ENCODE measurements at regions not wholly inside any gene's neighbourhood (a gene's known extent, or its start where the extent isn't known, plus 50 kb on each side); places are given as distances from the start of the nearest gene placed in this dataset.

DNA sequence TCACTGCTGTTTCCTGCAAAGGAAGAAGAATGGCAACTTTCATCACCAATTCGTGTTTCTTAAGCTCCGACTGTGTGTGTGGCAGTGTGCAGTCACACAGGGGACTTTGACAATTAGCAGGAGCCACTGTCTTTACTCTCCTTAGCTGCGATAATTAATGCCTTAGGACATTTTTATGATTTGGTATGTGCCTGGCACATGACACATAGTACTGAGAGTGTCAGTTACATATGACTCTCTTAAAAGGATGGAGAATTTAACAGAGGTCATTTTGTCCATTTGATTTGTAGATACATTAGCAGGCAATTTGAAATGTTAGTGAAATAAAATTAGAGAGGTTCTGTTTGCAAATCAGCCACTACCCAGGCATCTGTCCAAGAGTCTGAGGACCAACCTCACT lies 128.9 kb upstream of the VEPH1 start:
- Histone ChIP-seq H3K4me3 (ENCODE audit: low read depth in 1 of 2, low read length in 2 of 2) (no peak overlapping the region), H3K27ac (ENCODE audit: low read length) (no peak overlapping the region), H2AFZ (ENCODE audit: low read depth, low read length) (no peak overlapping the region), H3K4me1 (ENCODE audit: insufficient read depth, low read length) (no peaks in the 10 kb centered on the region), H3K4me2 (ENCODE audit: insufficient read depth, low read length) (no peak overlapping the region), H3K9ac (ENCODE audit: low read depth, low read length) (no peak overlapping the region), H3K9me3 (ENCODE audit: insufficient read depth, low read length, severe bottlenecking) (no peaks in the 10 kb centered on the region), H3K27me3 (ENCODE audit: insufficient read depth, low read length, poor library complexity) (no peaks in the 10 kb centered on the region), H4K20me1 (ENCODE audit: insufficient read depth, low read length) (no peaks in the 10 kb centered on the region), H3K79me2 (ENCODE audit: insufficient read depth, low read length) (no peaks in the 10 kb centered on the region), H3K36me3 (ENCODE audit: insufficient read depth, low read length) (no peaks in the 10 kb centered on the region)
- DNase-seq, result no peak
- ATAC-seq (ENCODE audit: insufficient read depth, low read depth), result no peak
- no peak for TF ChIP-seq EZH2 (IDR thresholded peaks at IDR 0.05; ENCODE audit: borderline replicate concordance, low read depth, low read length, severe bottlenecking)
- TF ChIP-seq, protein P1, sequence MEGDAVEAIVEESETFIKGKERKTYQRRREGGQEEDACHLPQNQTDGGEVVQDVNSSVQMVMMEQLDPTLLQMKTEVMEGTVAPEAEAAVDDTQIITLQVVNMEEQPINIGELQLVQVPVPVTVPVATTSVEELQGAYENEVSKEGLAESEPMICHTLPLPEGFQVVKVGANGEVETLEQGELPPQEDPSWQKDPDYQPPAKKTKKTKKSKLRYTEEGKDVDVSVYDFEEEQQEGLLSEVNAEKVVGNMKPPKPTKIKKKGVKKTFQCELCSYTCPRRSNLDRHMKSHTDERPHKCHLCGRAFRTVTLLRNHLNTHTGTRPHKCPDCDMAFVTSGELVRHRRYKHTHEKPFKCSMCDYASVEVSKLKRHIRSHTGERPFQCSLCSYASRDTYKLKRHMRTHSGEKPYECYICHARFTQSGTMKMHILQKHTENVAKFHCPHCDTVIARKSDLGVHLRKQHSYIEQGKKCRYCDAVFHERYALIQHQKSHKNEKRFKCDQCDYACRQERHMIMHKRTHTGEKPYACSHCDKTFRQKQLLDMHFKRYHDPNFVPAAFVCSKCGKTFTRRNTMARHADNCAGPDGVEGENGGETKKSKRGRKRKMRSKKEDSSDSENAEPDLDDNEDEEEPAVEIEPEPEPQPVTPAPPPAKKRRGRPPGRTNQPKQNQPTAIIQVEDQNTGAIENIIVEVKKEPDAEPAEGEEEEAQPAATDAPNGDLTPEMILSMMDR (IDR thresholded peaks at IDR 0.05; ENCODE audit: borderline replicate concordance, extremely low read depth, low read length, poor library complexity, severe bottlenecking), result no peak

- H3K79me2 ChIP-seq (ENCODE audit: insufficient read depth, low read length), result no peaks in the 10 kb centered on the region
- H3K27ac ChIP-seq (ENCODE audit: low read length), result no peak overlapping the region
- H4K20me1 ChIP-seq (ENCODE audit: insufficient read depth, low read length), result no peaks in the 10 kb centered on the region
- H3K27me3 ChIP-seq (ENCODE audit: insufficient read depth, low read length, poor library complexity), result no peaks in the 10 kb centered on the region
- ATAC-seq (ENCODE audit: insufficient read depth, low read depth) (no peak), DNase-seq (no peak)
- H3K4me2 ChIP-seq (ENCODE audit: insufficient read depth, low read length), result no peak overlapping the region
- H3K4me1 ChIP-seq (ENCODE audit: insufficient read depth, low read length), result no peaks in the 10 kb centered on the region
- no peak overlapping the region for H3K9ac ChIP-seq (ENCODE audit: low read depth, low read length)
- TF ChIP-seq EZH2 (IDR thresholded peaks at IDR 0.05; ENCODE audit: borderline replicate concordance, low read depth, low read length, severe bottlenecking), result no peak
- TF ChIP-seq, protein P1 (IDR thresholded peaks at IDR 0.05; ENCODE audit: borderline replicate concordance, extremely low read depth, low read length, poor library complexity, severe bottlenecking), result no peak
- no peak overlapping the region for H2AFZ ChIP-seq (ENCODE audit: low read depth, low read length)
- H3K4me3 ChIP-seq (ENCODE audit: low read depth in 1 of 2, low read length in 2 of 2), result no peak overlapping the region
- H3K36me3 ChIP-seq (ENCODE audit: insufficient read depth, low read length), result no peaks in the 10 kb centered on the region
- no peaks in the 10 kb centered on the region for H3K9me3 ChIP-seq (ENCODE audit: insufficient read depth, low read length, severe bottlenecking)
Measured at GRCh38 chr3:157631478-157631877, 128.3 kb upstream of the VEPH1 start.

DNA sequence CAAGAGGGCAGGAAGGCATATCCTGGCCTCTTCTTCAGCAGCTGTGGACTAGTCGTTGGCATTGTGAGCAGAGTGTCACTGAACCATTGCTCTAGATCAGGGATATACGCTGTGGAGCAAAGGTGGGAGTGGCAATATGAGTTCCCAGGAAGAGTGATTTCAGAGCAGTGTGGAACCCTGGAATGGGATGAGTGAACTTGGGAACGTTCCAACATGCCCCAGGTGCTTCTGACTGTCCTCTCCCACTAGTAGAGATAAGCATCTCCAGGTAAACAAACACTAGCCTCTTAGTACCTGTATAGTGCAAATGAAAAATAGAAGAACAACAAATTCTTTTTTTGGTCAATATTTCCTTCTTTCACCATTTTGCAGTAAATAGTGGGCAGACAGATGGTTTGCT lies 123.6 kb upstream of the VEPH1 start:
- Histone ChIP-seq H3K4me1 (ENCODE audit: insufficient read depth, low read length) (no peaks in the 10 kb centered on the region), H3K36me3 (ENCODE audit: insufficient read depth, low read length) (no peaks in the 10 kb centered on the region), H3K4me2 (ENCODE audit: insufficient read depth, low read length) (no peak overlapping the region), H2AFZ (ENCODE audit: low read depth, low read length) (no peak overlapping the region), H3K27me3 (ENCODE audit: insufficient read depth, low read length, poor library complexity) (peaks cover 4% of the 10 kb centered on the region), H3K79me2 (ENCODE audit: insufficient read depth, low read length) (no peaks in the 10 kb centered on the region), H3K27ac (ENCODE audit: low read length) (no peak overlapping the region), H4K20me1 (ENCODE audit: insufficient read depth, low read length) (no peaks in the 10 kb centered on the region), H3K9me3 (ENCODE audit: insufficient read depth, low read length, severe bottlenecking) (no peaks in the 10 kb centered on the region), H3K9ac (ENCODE audit: low read depth, low read length) (no peak overlapping the region), H3K4me3 (ENCODE audit: low read depth in 1 of 2, low read length in 2 of 2) (no peak overlapping the region)
- no peak for ATAC-seq (ENCODE audit: insufficient read depth, low read depth)
- TF ChIP-seq, protein P1 (IDR thresholded peaks at IDR 0.05; ENCODE audit: borderline replicate concordance, extremely low read depth, low read length, poor library complexity, severe bottlenecking), result no peak
- TF ChIP-seq EZH2 (IDR thresholded peaks at IDR 0.05; ENCODE audit: borderline replicate concordance, low read depth, low read length, severe bottlenecking), result no peak
- no peak for DNase-seq

GRCh38 chr3:157624801-157625200 lies 121.6 kb upstream of the VEPH1 start:
- no peaks in the 10 kb centered on the region for H3K79me2 ChIP-seq (ENCODE audit: insufficient read depth, low read length)

More at GRCh38 chr3:157624801-157625200, 121.6 kb upstream of the VEPH1 start:
- H3K4me3 ChIP-seq (ENCODE audit: low read depth in 1 of 2, low read length in 2 of 2), result no peak overlapping the region
- H2AFZ ChIP-seq (ENCODE audit: low read depth, low read length), result no peak overlapping the region
- no peak for ATAC-seq (ENCODE audit: insufficient read depth, low read depth)
- no peak overlapping the region for H3K27ac ChIP-seq (ENCODE audit: low read length)
- H3K4me2 ChIP-seq (ENCODE audit: insufficient read depth, low read length), result no peak overlapping the region
- DNase-seq, result no peak
- no peaks in the 10 kb centered on the region for H4K20me1 ChIP-seq (ENCODE audit: insufficient read depth, low read length)
- H3K36me3 ChIP-seq (ENCODE audit: insufficient read depth, low read length), result no peaks in the 10 kb centered on the region
- no peak for TF ChIP-seq EZH2 (IDR thresholded peaks at IDR 0.05; ENCODE audit: borderline replicate concordance, low read depth, low read length, severe bottlenecking)
- TF ChIP-seq, protein P1 (IDR thresholded peaks at IDR 0.05; ENCODE audit: borderline replicate concordance, extremely low read depth, low read length, poor library complexity, severe bottlenecking), result no peak
- H3K27me3 ChIP-seq (ENCODE audit: insufficient read depth, low read length, poor library complexity), result peaks cover 4% of the 10 kb centered on the region
- no peaks in the 10 kb centered on the region for H3K9me3 ChIP-seq (ENCODE audit: insufficient read depth, low read length, severe bottlenecking)
- no peak overlapping the region for H3K9ac ChIP-seq (ENCODE audit: low read depth, low read length)
- H3K4me1 ChIP-seq (ENCODE audit: insufficient read depth, low read length), result no peaks in the 10 kb centered on the region
